ENCODE measurements at regions not wholly inside any gene's neighbourhood (a gene's known extent, or its start where the extent isn't known, plus 50 kb on each side); places are given as distances from the start of the nearest gene placed in this dataset.

DNA sequence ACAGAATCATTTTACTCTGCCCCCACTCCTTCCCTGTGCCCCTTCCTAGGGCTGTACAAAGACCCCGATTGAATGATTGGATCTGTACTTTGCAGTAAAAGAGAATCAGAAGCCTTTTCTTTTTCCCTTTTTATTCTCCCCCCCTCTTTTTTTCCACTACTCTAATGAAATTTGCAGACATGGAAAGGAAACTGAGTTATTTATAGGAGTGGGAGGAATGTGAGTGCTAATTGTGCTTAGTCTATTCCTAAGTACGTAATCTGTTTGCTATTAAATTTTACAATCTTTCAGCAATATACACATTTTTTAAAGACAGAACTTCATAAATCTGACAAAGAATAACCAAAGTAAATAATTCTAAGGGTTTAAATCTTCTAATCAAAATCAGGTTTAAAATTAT lies 314.3 kb downstream of the MAP2K6 start:
- Histone ChIP-seq H3K36me3 (no peaks in the 10 kb centered on the region), H3K9me3 (no peaks in the 10 kb centered on the region), H3K4me1 (ENCODE audit: insufficient read depth) (no peaks in the 10 kb centered on the region), H3K27me3 (no peaks in the 10 kb centered on the region), H3K27ac (no peak overlapping the region), H3K4me3 (no peak overlapping the region)
- TF ChIP-seq POLR2A (IDR thresholded peaks at IDR 0.05) (no peak), EP300 (IDR thresholded peaks at IDR 0.05) (no peak)
- TF ChIP-seq, protein P1, sequence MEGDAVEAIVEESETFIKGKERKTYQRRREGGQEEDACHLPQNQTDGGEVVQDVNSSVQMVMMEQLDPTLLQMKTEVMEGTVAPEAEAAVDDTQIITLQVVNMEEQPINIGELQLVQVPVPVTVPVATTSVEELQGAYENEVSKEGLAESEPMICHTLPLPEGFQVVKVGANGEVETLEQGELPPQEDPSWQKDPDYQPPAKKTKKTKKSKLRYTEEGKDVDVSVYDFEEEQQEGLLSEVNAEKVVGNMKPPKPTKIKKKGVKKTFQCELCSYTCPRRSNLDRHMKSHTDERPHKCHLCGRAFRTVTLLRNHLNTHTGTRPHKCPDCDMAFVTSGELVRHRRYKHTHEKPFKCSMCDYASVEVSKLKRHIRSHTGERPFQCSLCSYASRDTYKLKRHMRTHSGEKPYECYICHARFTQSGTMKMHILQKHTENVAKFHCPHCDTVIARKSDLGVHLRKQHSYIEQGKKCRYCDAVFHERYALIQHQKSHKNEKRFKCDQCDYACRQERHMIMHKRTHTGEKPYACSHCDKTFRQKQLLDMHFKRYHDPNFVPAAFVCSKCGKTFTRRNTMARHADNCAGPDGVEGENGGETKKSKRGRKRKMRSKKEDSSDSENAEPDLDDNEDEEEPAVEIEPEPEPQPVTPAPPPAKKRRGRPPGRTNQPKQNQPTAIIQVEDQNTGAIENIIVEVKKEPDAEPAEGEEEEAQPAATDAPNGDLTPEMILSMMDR (IDR thresholded peaks at IDR 0.05), result no peak
- no peak for DNase-seq
- WGBS, 3 donors, result 69 to 88% (median 85%) methylated on average over 2 of the region's 2 CpGs
- intact Hi-C loops (cut with DNase I), result no loop called here

DNA sequence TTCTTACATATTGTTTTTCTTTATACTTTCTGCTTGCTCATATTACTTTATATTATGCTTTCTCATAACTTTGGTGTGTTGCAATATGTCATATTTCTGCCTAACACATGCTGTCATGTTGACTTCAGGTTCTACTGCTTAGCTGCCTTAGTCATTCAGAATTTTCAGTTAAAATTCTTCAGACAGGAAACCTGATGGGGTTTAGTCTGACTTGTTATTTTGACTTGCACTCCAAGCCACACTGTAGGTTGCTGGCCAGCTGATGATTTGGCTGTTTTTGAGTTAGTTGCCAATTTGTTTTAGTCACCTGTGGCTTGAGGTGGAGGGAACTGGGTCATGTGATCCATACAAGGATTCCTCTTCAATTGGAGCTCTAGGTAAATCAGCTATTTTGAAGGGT lies 315.4 kb downstream of the MAP2K6 start:
- H3K27ac ChIP-seq, result no peak overlapping the region
- no peak for TF ChIP-seq POLR2A (IDR thresholded peaks at IDR 0.05)
- TF ChIP-seq, protein P1 (IDR thresholded peaks at IDR 0.05), result no peak
- TF ChIP-seq EP300 (IDR thresholded peaks at IDR 0.05), result no peak
- no peaks in the 10 kb centered on the region for H3K4me1 ChIP-seq (ENCODE audit: insufficient read depth)
- no peaks in the 10 kb centered on the region for H3K9me3 ChIP-seq
- DNase-seq, result no peak
- H3K36me3 ChIP-seq, result no peaks in the 10 kb centered on the region
- intact Hi-C loops (cut with DNase I), result no loop called here
- H3K4me3 ChIP-seq, result no peak overlapping the region
- H3K27me3 ChIP-seq, result no peaks in the 10 kb centered on the region

DNA sequence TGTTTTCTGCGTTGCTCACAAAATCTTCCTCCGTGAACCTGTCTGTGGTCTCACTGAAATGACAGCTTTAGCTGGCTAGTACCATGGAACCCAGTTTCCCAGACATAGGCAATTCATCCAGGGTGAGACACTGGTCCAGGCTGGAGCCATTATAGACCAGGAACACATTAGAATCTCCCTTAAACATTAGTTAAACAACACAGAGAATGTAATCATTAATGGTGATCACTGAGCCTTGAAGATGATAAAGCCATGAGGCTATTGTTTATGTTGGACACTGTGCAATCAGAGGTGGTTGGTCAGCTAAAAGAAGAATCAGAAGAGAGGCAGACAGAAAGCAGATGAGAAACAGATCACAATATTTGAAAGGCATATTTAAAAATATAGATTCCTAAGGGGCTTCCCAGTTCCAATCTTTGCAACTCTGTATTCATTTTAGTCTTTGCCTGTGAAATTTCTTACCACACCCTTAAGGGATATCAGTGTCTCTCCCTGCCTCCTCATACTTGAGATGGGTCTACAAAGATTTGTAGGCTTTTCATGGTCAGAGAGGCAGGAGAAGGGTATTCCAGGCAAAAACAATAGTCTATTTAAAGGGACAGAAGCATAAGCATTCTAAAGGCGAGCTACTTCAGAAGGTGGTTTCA lies 317.9 kb downstream of the MAP2K6 start:
- TF ChIP-seq, protein P1 (IDR thresholded peaks at IDR 0.05), result no peak
- TF ChIP-seq POLR2A (IDR thresholded peaks at IDR 0.05) (no peak), EP300 (IDR thresholded peaks at IDR 0.05) (no peak)
- 71 to 83% (median 75%) methylated on average over 3 of the region's 3 CpGs for WGBS, 3 donors
- Histone ChIP-seq H3K4me3 (no peak overlapping the region), H3K4me1 (ENCODE audit: insufficient read depth) (no peaks in the 10 kb centered on the region), H3K36me3 (no peaks in the 10 kb centered on the region), H3K9me3 (no peaks in the 10 kb centered on the region), H3K27me3 (no peaks in the 10 kb centered on the region), H3K27ac (no peak overlapping the region)
- intact Hi-C loops (cut with DNase I), result no loop called here
- DNase-seq, result no peak

DNA sequence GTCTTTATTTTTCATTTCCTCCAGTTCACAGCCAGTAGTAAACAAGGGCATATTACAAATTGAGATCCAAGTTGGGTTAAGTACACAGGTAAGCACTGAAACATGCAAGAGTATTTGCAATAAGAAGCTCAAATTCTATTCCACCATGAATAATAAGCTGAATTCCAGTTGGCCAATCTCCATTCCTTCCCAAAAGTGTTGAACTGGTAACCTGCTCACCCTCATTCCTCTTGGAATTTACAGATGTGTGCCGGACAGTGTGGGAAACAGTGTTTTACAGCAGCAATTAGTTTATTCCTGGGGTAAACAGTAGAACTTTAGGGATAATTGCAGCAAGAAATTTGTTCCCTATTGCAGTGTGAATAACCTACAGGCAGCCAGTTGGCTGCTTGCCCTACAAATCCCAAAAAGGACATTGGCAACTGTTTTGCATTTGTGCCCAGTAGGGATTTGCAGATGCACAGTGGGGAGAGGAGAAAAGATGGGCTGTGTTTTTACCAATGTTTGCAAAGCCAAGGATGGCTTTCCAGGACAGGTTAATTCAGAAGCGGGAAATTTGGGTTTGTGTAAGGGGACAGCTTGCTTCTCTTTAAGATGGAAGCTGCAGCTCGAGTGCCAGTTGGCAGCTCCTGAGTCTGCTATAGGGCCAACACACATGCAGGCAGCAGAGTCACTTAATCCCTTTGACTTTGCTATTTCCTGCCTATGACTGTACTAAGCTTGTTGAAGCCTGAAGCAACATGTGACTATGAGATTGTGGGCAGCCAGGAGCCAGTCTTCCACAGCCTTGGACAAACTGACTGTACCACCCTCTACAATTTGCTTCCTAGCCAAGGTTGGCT lies 318.9 kb downstream of the MAP2K6 start:
- DNase-seq, result no peak

More for the DNA sequence above, 318.9 kb downstream of the MAP2K6 start:
- TF ChIP-seq EP300 (IDR thresholded peaks at IDR 0.05) (no peak), POLR2A (IDR thresholded peaks at IDR 0.05) (no peak)
- TF ChIP-seq, protein P1 (IDR thresholded peaks at IDR 0.05), result no peak
- intact Hi-C loops (cut with DNase I), result no loop called here
- Histone ChIP-seq H3K9me3 (no peaks in the 10 kb centered on the region), H3K36me3 (no peaks in the 10 kb centered on the region), H3K27ac (no peak overlapping the region), H3K4me3 (no peak overlapping the region), H3K27me3 (no peaks in the 10 kb centered on the region), H3K4me1 (ENCODE audit: insufficient read depth) (no peaks in the 10 kb centered on the region)
- 73 to 77% (median 74%) methylated on average over 3 of the region's 3 CpGs for WGBS, 3 donors

Measured in ovary (tissue), 7 donors.